HG02840 (cell line): ENCODE measurements at regions not wholly inside any gene's neighbourhood (a gene's known extent, or its start where the extent isn't known, plus 50 kb on each side); places are given as distances from the start of the nearest gene placed in this dataset.

Experiments used
- ATAC-seq: cut with Tn5 transposase; IDR thresholded peaks from one replicate; pipeline ENCODE4 v1.9.1; 2021; ENCODE audit warnings: mild to moderate bottlenecking, moderate library complexity, moderate number of reproducible peaks; ENCODE audit not compliant: unreplicated experiment, low FRiP score

DNA sequence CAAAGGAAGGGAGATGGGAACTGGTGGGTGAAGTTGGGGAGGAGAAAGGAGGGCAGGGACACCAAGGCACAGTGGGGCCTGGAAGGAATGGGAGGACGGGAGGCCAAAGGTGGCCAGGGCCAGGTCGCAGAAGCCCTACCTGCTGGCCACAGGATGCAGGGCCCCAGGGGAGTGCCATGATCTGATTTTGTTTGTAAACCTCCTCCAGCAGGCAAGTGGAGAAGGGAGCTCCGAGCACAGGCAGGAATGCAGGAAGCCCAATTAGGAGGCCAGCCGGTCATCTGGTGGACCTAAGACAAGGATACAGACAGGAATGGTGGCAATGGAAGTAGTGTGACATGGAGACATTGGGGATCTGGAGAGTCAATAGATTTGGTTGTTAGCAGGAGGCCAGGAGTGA is 107.0 kb upstream of the ZMIZ1 start:
- no peak for ATAC-seq

DNA sequence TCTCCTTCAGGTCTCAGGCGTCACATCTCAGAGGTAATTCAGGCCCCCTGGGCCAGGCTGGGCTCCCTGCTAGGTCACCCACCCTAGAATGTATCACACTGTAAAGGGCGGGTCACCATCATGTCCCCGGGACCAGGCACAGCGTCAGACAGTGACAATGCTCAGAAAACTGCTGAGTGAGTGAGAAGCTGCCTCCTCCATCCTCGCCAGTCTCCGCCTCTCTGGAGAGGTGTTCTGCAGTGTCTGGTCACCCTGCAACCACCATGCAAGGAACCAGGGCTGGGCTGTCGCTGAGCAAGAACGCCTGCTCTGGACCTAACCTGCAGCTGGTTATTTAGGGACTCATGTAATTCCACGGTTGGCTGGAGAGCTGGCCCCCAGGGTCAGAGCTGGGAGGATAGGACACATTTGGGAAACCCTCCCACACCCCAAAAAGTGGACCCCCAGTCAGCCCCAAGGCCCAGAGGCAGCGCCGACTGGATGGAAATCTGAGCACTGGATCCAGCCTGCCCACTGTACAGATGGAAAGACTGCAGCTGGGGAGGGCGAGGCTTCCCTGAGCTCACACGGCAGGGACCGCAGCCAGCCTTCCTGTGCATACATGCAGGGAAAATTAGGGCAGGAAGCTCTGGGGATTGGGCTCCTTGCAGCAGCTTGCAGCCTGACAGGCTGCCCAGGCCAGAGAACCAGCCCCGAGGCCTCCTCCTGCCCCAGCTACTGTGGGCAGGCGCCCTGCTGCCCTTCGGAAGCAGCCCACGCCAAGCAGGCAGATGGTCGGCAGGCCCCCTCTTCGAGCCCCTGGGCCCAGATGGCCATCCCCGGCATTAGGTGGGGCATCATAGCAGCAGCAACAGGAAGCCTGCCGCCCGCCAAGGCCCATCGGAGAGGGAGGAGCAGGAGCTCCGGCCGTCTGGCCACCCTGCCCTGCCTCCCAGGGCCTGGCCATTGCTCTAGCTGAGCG is 105.4 kb upstream of the ZMIZ1 start:
- ATAC-seq: no peak

DNA sequence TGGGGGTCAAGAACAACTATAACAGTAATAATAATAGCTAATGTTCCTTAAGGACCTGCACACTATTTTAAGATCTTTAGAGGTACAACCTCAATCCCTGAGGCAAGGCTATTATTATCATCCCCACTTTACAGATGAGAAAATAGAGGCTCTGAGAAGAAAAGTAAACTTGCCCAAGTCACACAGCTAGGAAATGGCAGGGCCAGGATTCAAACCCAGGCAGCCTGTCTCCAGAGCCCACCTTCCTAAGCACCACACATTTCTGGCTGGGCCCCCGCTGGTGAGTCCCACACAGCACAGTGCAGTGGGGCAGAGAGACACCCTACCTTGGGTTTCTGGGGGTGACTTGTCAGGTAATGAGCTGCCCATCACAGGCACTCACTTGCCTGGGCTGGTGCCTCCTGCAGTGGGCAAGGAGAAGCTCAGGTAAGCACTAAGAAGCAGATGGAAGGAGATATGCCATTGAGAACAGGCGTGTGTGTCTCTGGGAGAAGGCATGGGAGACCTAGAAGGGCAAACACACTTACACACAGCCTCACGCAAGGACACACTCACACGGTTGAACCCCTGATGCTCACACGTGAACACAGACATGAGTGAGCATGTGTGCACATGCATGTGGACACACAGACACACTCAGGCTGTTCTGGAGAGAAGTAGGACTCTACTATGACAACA is 104.4 kb upstream of the ZMIZ1 start:
- ATAC-seq: no peak

DNA sequence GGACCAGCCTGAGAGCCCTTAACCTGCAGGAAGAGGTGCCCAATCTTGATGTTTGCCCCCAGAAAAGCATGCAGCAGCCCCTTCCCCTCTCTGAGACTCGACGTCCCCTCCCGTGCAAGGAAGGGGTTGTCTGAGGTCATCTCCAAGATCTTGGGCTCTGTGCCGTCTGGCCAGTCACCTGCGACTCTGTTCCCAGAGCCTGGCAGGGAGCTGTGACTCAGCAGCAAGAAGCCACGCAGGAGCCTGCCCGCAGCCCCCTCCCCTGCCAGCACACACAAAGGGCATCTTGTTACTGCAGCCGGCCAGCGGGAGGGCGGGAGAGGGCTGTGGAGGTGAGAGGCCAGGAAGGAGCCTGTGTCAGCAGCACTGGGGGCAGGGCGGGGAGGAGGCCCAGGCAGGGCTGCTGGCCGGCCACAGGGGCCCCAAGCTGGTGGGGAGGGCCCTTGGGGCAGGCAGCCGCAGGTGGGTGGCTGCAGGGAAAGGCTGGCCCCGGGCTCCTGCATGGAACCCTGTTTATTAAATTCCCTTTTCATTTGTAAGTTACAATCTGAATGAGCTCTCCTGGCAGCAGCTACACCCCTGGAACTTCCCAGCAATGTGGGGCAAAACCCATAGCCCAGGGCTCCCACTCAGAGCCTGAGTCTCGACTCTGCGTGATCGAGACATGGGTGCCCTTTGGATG is 103.7 kb upstream of the ZMIZ1 start:
- no peak for ATAC-seq

DNA sequence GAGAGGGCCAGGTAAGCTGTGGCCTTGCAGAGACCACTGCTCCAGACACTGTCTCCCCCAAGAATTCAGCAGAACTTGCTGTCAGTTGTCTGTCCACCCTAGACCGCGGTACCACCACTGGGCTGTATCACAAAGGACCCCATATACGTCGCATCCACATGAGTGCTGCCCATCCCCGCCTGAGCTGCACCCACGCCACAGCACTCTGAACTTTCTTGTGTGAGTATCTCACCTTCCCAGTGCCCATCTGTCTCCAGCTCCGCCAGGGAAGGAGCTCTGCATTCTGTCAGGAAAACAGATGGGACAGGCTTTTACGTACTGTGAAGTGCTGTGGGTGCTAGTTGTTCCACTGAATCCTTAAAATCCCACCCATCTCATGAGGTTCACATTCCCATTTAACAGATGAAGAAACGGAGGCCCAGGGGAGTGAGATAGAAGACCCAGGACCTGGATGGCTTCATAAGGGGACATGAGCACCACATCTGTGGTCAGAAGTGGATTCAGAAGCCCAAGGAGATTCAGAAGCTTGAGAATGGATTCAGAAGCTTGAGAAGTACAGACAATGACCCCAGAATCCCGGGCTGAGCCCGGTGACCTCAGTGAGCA is 102.5 kb upstream of the ZMIZ1 start:
- ATAC-seq: no peak

DNA sequence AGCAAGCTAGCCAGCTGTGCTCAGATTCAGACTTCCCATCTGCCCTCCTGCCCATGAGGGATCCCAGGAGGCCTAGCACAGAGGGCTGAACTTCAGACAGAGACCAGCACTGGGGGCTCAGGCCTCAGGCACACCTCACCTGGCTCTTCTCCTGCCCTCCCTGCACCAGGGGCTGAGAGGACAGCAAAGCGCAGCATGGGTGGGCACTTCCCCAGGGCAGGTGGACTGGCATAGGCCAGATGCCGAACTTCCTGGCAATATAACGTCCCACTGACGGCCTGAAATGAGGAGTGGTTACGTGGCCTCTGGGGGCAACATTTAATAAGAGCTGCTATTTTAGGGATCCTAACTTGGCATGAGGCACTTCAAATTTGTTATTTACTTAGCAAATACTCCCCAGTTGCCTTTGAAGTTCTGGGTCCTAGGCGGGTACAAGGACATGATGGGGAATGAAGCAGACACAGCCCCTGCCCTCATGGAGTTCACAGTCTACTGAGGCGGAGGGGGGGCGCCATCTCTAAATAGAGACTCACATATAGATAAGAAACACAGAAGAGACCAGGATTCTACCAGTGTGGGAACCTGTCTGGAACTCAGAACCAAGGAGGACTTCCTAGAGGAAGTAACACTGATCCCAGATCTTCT is 101.8 kb upstream of the ZMIZ1 start:
- no peak for ATAC-seq

DNA sequence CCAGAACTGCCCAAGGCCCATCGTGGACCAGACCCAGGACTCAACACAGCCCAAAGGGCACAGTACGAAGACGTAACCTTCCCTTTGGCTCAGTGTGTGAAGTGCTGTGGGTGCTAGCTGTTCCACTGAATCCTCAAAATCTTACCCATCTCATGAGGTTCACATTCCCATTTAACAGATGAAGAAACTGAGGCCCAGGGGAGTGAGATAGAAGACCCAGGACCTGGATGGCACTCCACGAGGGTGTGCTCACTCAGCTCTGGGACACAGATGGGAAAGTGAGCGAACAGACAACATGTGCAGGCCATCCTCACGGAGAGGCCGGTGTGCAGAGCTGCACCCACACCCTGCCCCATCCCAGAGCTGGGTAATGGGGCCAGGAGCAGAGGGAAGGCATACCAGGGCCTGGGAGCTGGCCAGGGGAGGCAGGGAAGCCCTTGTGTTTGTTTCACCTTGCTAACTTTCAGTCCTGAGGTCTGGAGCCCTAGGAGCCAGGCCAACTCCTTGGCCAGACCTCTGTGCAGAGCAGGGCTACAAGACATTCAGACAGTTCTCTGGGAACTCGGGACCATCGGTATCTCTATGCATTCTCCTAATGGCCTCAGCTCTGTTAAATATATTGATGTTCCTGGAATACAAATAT is 100.3 kb upstream of the ZMIZ1 start:
- no peak for ATAC-seq

DNA sequence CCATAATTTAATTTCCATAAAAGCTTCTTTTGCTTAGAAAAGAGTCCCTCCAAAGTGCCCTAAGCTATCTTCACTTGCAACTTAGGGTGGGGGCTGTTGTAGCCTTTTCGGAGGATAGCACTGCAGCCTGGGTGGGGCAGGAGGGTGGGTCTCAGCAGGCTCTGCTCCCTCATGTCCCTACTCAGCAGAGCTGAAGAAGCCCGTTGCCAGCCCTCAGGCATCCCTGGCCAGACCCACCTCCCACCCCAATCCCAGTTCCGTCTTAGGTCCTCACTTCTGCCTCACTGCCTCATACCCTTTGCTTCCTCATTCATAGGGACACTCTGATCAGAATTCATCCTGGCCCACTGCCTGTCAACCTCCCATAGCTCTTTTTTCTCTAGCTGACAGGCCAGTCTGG is 99.8 kb upstream of the ZMIZ1 start:
- ATAC-seq: no peak

DNA sequence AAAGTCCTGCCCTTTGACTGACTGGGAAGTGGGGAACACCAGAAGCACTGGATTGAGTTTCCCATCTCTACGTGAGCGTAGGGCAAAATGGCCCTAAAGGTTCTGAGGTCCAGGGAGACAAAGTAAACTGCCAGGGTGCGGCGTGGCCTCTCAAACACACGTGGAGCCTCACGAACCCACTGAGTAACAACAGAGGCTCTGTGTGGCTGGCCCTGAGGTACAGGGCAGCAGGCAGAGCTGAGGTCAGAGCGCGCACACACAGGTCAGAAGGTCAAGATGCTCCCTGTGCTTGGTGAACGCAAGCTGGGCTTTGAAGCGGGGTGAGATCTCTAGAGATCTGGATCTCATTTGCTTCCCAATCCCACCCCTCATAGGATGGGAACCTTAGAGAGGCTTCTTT is 99.0 kb upstream of the ZMIZ1 start:
- ATAC-seq: no peak

DNA sequence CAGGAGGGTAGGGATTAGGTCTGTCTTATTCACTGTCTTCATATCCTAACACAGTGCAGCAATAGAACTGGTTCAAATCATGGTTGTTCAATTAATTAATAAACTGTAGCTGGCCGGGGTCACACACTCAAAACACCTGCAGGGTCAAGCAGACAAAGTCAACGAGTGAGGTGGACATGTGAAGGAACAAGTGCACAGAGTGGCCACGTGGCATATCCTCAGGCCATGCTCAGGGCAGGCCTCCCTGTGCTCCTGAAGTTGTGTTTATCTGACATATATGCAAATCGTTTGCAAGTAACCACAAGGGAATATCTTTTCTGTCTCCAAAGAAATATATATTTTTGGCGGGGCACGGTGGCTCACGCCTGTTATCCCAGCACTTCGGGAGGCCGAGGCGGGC is 98.5 kb upstream of the ZMIZ1 start:
- no peak for ATAC-seq

DNA sequence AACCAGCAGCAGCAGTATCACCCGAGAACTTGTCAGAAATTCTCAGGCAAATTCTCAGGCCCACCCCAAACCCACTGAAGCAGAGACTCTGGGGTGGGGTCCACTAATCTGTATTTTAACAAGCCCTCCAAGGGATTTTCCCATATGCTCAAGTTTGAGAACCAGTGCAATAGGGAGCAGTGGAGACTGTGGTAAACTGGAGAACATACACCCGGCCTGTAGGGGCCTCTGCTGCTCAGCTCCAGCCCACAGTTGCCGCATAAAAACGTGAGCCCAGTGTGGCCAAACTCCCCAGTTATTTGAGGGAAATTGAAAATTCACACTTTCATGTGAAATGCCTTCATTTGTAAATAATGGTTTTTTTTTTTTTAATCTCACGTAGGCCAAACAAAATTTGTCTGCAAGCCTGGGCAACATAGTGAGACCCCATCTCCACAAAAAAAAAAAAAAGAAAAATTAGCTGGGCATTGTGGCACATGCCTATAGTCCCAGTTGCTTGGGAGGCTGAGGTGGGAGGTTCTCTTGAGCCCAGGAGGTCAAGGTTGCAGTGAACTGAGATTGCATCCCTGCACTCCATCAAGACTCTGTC is 97.6 kb upstream of the ZMIZ1 start:
- no peak for ATAC-seq

DNA sequence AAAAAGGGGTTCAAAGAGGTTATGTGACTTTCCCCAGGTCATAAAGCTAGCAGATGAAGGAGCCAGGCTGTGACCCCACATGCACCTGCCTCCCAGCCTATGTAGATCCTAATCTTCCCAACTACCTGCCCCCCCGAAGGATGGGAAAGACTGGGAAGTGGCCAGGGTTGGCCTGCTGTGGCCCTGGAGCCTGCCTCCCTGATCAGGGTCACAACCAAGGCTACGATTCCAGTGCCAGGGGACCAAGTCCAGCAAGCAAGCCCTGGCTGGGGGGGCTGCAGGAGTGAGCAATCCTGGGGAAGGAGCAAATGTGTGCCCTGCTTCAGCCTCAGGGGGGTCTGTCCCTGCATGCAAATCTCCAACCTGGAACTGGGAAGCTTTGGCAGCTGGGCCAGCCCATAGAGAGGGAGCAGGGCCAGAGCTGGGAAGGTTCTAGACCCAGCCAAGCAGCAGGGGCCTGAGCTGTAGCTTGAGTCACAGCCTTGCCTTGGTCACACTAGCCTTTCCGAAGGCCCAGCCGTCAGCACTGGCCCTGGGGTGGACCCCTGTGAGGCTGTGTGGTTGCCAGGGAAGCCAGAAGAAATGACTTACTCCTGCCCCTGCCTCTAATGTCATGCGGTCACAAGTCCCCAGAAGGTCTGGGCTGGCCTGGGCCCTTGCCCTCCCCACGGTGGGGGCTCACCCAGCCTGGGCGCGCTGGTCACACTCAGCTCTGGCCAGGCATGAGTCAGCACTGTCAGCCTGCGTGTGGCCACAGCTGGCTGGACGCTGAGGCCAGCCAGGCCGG is 96.4 kb upstream of the ZMIZ1 start:
- no peak for ATAC-seq

DNA sequence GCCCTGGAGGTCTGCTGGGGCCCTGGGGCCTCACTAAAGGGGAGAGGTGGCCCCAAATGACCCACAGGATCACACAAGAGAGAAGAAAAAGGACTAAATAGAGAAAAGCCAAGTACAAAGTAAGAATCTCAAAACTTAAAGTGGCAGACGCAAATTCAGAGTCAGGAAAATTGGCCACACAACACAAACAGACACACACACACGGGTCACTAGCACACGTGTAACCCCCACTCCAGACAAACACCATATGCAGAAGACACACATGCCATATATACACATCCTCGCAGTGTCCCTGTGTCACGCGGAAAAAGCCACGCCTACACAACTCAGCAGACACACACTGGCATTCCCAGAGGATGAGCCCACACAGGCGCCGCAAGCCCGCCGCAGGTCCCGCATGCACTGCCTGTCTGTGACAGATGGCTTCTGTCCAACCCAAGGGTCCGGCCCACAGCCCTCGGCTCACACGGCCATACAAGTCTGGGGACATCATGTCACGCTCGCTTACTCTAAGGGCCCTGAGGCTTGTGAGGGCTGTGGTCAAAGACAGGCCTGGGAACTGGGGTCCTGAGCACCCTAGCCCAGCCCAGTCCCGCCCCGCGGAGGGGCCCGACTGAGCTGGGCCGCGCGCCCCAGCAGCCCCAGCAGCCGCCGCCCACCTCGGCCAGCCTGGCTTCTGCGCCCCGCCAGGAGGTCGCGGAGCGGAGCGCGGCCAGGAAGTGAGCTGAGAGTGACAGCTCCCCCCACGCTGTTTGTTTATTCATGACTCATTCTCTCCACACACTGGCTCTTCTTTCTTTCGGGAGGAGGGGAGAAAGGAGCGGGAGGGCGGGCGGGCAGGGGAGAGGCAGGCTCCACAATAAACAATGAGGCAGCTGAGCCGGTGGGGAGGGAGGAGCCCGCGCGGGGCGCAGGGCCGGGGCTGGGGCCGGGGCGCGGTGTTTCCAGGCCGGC is 95.5 kb upstream of the ZMIZ1 start:
- peak; percentile 83 for ATAC-seq

DNA sequence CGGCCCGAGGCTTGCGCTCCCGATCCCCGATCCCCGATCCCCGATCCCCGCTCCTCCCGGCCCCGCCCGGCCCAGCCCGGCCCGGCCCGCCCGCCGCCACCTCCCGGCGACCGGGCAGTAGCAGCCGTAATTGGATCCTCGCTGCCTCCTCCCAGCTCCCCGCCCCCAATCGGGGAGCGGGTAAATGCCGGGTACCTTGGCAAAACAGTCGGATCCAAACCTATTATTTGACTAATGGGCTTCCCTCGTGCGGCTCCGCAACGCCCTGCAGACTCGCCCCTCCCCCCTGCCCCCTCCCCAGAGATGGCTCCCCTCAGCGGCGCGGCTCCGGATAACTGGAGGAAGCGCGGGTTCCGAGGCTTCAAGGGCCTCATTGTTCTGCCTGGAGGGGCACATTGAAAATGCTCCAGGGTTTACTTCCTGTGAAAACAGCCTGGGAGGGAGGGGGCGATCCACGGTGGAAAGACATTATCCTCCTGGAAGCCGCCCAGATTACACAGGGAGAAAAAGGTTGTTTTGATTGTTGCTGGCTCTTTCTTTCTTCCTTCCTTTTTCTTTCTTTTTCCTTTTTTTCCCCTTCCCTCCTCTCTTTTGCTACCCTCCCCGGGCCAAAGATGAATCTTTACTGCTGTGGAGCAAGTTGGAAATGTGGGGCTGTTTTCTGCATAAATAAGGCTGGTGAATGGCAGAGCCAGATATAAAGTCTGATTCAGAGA is 94.7 kb upstream of the ZMIZ1 start:
- ATAC-seq: peak; percentile 32

DNA sequence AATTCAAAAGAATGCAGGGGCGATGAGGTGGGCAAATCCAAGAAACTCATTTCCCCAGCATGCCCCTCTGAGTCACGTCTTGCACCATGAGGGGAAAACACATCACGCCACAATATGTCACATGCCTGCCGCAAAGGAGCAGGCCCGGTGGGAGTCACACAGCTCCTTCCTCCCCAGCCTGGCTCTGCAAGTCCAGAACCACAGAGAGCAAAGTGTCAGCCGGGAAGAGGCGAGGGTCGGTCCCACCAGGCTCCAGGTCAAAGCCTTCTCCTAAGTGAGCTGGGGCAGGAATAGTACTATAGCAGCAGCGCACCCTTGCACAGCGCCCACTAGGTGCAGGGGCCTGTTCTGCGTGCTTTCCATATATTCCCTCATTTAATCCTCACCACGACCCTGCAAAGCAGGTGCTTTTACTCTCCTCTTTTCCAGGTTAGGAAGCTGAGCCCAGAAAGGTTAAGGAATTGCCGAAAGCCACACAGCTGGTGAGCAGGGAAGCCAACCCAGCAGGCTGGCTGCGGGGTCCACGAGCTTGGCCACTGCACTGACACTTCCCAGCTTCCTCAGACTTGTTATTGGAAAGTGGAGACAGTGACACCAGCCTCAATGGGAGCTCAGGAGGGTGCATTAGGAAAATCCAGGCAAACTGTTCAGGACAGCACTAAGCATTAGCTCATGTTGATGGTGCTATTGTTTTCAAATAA is 94.0 kb upstream of the ZMIZ1 start:
- no peak for ATAC-seq

DNA sequence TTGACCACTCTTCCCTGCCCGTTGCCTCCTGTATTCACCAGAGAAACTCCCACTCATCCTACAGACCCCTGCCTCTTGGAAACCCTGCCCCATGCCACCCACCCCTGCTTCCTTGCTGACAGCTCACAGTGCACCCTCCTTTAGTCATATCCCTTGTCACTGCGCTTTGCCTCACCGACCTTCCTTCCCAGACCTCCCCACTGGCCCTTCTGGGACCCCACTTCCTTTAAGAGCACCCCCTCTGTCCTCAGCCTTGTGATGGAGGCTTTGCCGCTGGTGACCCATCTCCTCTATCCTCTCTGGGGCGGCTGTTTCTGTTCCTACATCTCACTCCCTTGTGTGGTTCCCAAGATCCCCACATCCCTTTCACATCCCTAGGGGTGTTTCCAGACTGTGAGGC is 92.8 kb upstream of the ZMIZ1 start:
- ATAC-seq: no peak
